BLaER1 treated with 17β-estradiol and CSF1 and Interleukin-3, amounts not matched to agents 10 nM and 100 nM (cell line): ENCODE measurements at regions not wholly inside any gene's neighbourhood (a gene's known extent, or its start where the extent isn't known, plus 50 kb on each side); places are given as distances from the start of the nearest gene placed in this dataset.

ENCODE experiments used
- H3K27ac ChIP-seq, 11 experiments: shearing (Covaris generic); formaldehyde crosslinking; 2 replicates each; pipeline ENCODE4 v1.8.1; 2022
- H3K27me3 ChIP-seq, 11 experiments: shearing (Covaris generic); formaldehyde crosslinking; 2 replicates each; pipeline ENCODE4 v1.8.1; 2022
- H3K36me3 ChIP-seq, 11 experiments: shearing (Covaris generic); formaldehyde crosslinking; 2 replicates each; pipeline ENCODE4 v1.8.1; 2022
- H3K4me1 ChIP-seq, 10 experiments: shearing (Covaris generic); formaldehyde crosslinking; 2 replicates each; pipeline ENCODE4 v1.8.1; 2022
- H3K4me2 ChIP-seq, 11 experiments: shearing (Covaris generic); formaldehyde crosslinking; 2 replicates each; pipeline ENCODE4 v1.8.1; 2022
- H3K4me3 ChIP-seq, 10 experiments: shearing (Covaris generic); formaldehyde crosslinking; 2 replicates each; pipeline ENCODE4 v1.8.1; 2022
- H3K9ac ChIP-seq, 11 experiments: shearing (Covaris generic); formaldehyde crosslinking; 2 replicates each; pipeline ENCODE4 v1.8.1; 2022
- H3K9me3 ChIP-seq, 11 experiments: shearing (Covaris generic); formaldehyde crosslinking; replicated peaks in 1 of 11; 2 replicates each; pipeline ENCODE4 v1.8.1; 2022
- H4K20me1 ChIP-seq, 11 experiments: shearing (Covaris generic); formaldehyde crosslinking; 2 replicates each; pipeline ENCODE4 v1.8.1; 2022
- Cebpa-rat ChIP-seq, 11 experiments: shearing (Covaris generic); IDR thresholded peaks; 2 replicates each; pipeline ENCODE4 v1.8.1; 2022

GRCh38 chr13:104382951-104383350 is 1316.7 kb upstream of the SLC10A2 start:
- no peaks in the 10 kb centered on the region for H3K27me3 ChIP-seq
- H3K4me3 ChIP-seq = no peak overlapping the region
- no peak overlapping the region for H3K4me2 ChIP-seq
- no peaks in the 10 kb centered on the region for H4K20me1 ChIP-seq
- H3K9ac ChIP-seq = no peak overlapping the region
- TF ChIP-seq Cebpa-rat (IDR thresholded peaks at IDR 0.05) = no peak
- H3K9me3 ChIP-seq = peaks cover 0 to 3% (median 0%) of the 10 kb centered on the region in 11 experiments; a peak in 4 of 22 replicates
- no peak overlapping the region for H3K27ac ChIP-seq
- H3K36me3 ChIP-seq = no peaks in the 10 kb centered on the region
- no peaks in the 10 kb centered on the region for H3K4me1 ChIP-seq

DNA sequence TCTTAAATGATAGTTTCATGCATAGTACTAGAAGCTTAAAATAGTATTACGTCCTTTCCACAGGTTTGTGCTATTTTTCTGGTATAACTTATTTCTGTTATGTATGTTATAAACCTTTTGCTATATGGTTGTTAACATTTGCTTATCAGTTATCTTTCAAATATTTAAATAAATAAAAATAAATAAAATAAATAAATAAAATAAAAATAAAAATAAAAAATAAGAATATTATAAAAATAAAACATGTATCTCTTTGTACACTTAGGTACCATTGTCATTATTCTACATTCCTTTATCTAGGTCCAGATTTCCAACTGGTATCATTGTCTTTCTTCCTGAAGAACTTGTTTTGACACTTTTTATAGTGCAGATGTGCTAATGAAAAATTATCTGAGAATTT is 1310.4 kb upstream of the SLC10A2 start:
- Histone ChIP-seq H3K4me2 (no peak overlapping the region), H3K4me3 (no peak overlapping the region), H3K4me1 (no peaks in the 10 kb centered on the region), H3K27me3 (no peaks in the 10 kb centered on the region), H3K27ac (no peak overlapping the region), H4K20me1 (no peaks in the 10 kb centered on the region), H3K9ac (no peak overlapping the region), H3K9me3 (no peaks in the 10 kb centered on the region), H3K36me3 (no peaks in the 10 kb centered on the region)
- TF ChIP-seq Cebpa-rat (IDR thresholded peaks at IDR 0.05) = no peak

DNA sequence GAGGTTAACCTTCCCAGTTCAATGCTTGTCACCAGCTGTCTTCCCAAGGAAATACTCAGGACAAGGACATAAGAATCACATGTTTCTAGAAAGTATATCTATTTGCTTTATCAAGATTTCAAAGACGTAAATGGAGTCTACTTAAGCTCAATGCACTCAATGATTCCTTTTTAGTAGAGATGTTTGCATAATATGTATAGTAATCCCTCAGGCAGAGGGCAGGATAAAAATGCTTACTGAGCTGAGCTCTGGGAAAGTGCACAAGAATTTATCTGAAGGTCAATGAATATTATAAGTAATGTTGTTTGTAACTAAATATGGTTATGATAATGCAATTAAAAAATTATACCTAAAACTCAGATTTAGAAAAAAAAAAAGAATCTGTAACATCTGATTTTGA is 1309.4 kb upstream of the SLC10A2 start:
- no peak for TF ChIP-seq Cebpa-rat (IDR thresholded peaks at IDR 0.05)
- Histone ChIP-seq H3K9me3 (no peaks in the 10 kb centered on the region), H3K4me2 (no peak overlapping the region), H4K20me1 (no peaks in the 10 kb centered on the region), H3K27me3 (no peaks in the 10 kb centered on the region), H3K4me1 (no peaks in the 10 kb centered on the region), H3K9ac (no peak overlapping the region), H3K27ac (no peak overlapping the region), H3K36me3 (no peaks in the 10 kb centered on the region), H3K4me3 (no peak overlapping the region)

DNA sequence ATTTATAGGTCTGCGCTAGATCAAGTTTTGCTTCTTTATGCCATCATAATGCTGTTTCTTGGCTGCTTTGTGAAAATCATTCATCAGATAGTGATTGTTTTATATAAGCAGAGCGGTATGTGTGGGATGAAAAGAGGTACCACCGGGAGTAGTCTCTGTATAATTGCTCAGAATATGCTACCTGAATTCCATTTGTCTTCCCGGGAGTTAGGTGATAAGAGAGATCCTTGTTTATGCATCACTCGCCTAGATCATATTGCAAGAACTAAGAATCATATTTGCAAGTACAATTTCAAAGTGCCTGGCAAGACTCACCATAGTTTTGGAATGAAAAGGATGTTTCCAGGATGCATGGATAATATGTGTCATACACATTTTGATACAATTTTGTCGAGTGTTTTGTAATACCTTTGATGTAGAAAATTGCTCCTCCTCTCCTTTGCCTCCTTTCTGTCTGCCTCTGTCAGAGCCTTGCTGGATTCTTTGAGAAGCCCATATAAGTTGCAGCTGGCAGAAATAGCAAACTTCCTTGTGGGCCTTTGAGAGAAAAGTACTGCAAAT is 1306.0 kb upstream of the SLC10A2 start:
- H3K4me3 ChIP-seq = no peak overlapping the region
- H4K20me1 ChIP-seq = no peaks in the 10 kb centered on the region

GRCh38 chr13:104365430-104365829 is 1299.2 kb upstream of the SLC10A2 start:
- H3K36me3 ChIP-seq = no peaks in the 10 kb centered on the region
- no peak overlapping the region for H3K4me2 ChIP-seq
- H3K27me3 ChIP-seq = no peaks in the 10 kb centered on the region
- H3K9me3 ChIP-seq = no peaks in the 10 kb centered on the region
- no peak for TF ChIP-seq Cebpa-rat (IDR thresholded peaks at IDR 0.05)
- no peak overlapping the region for H3K4me3 ChIP-seq
- no peak overlapping the region for H3K27ac ChIP-seq
- H3K9ac ChIP-seq = no peak overlapping the region
- H4K20me1 ChIP-seq = no peaks in the 10 kb centered on the region
- H3K4me1 ChIP-seq = no peaks in the 10 kb centered on the region

More for the DNA sequence above, 1306.0 kb upstream of the SLC10A2 start:
- H3K4me1 ChIP-seq = no peaks in the 10 kb centered on the region
- no peak for TF ChIP-seq Cebpa-rat (IDR thresholded peaks at IDR 0.05)
- no peak overlapping the region for H3K27ac ChIP-seq
- no peak overlapping the region for H3K4me2 ChIP-seq
- H3K9me3 ChIP-seq = no peaks in the 10 kb centered on the region
- no peaks in the 10 kb centered on the region for H3K27me3 ChIP-seq
- H3K9ac ChIP-seq = no peak overlapping the region
- H3K36me3 ChIP-seq = no peaks in the 10 kb centered on the region

- no peaks in the 10 kb centered on the region for H3K36me3 ChIP-seq
- H3K9ac ChIP-seq = no peak overlapping the region
- no peak overlapping the region for H3K4me3 ChIP-seq
- H3K27ac ChIP-seq = no peak overlapping the region
- H3K4me2 ChIP-seq = no peak overlapping the region
- H3K9me3 ChIP-seq = no peaks in the 10 kb centered on the region
- no peaks in the 10 kb centered on the region for H4K20me1 ChIP-seq
- no peaks in the 10 kb centered on the region for H3K4me1 ChIP-seq
- H3K27me3 ChIP-seq = no peaks in the 10 kb centered on the region
- TF ChIP-seq Cebpa-rat (IDR thresholded peaks at IDR 0.05) = no peak
These were observed 1291.6 kb upstream of the SLC10A2 start for GRCh38 chr13:104357672-104358354.

DNA sequence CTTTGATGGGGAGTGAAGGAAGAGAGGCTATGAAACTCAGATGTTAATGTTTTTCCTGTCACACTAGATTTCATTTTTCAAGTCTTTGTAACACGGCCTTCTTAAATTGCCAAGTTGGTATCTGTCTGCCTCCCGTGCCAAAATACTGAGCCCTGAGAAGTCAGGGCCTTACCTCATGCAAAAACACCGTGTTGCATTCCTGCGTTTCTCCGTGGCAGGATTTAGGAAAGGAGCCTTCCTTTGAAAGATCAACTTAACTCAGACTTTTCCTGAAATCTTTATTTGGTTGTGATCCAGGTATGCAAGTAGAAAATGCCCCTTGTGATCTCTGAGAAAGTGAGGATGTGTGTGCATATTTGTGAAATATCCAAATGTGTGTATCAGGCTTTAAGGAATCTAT is 1291.0 kb upstream of the SLC10A2 start:
- no peaks in the 10 kb centered on the region for H3K27me3 ChIP-seq

GRCh38 chr13:104355041-104355670 is 1288.9 kb upstream of the SLC10A2 start:
- H3K27me3 ChIP-seq = no peaks in the 10 kb centered on the region
- H3K4me2 ChIP-seq = no peak overlapping the region
- no peaks in the 10 kb centered on the region for H3K4me1 ChIP-seq
- no peaks in the 10 kb centered on the region for H3K36me3 ChIP-seq
- H4K20me1 ChIP-seq = no peaks in the 10 kb centered on the region
- no peak for TF ChIP-seq Cebpa-rat (IDR thresholded peaks at IDR 0.05)
- H3K4me3 ChIP-seq = no peak overlapping the region
- H3K9ac ChIP-seq = no peak overlapping the region
- H3K27ac ChIP-seq = no peak overlapping the region
- H3K9me3 ChIP-seq = no peaks in the 10 kb centered on the region

More for the DNA sequence above, 1291.0 kb upstream of the SLC10A2 start:
- no peak overlapping the region for H3K27ac ChIP-seq
- no peaks in the 10 kb centered on the region for H3K4me1 ChIP-seq
- no peaks in the 10 kb centered on the region for H3K36me3 ChIP-seq
- no peak overlapping the region for H3K4me2 ChIP-seq
- H3K9me3 ChIP-seq = no peaks in the 10 kb centered on the region
- no peak overlapping the region for H3K4me3 ChIP-seq
- no peak for TF ChIP-seq Cebpa-rat (IDR thresholded peaks at IDR 0.05)
- no peaks in the 10 kb centered on the region for H4K20me1 ChIP-seq
- H3K9ac ChIP-seq = no peak overlapping the region

DNA sequence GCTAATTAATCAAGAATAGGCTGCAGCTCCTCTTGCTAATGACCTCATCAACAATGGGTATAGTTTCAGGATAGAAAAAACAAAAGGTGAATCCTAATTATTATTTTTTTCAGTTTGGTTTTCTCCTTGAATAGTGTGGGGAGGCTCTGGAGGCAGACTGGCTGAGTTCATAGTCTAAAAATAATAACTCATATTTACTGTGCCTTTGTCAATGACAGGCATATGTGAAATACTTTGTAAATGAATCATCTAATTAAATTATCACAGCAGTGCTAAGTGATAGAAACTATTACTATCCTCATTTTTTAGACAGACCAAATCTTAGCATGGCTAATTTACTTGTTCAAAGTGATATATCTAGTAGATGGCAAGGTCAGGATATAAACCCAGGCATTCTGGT is 1261.0 kb upstream of the SLC10A2 start:
- no peaks in the 10 kb centered on the region for H3K36me3 ChIP-seq
- no peak overlapping the region for H3K4me3 ChIP-seq
- H3K9me3 ChIP-seq = peaks cover 0 to 9% (median 0%) of the 10 kb centered on the region in 11 experiments; a peak in 8 of 22 replicates
- H3K27ac ChIP-seq = no peak overlapping the region
- no peaks in the 10 kb centered on the region for H4K20me1 ChIP-seq
- H3K4me2 ChIP-seq = no peak overlapping the region
- no peaks in the 10 kb centered on the region for H3K27me3 ChIP-seq
- no peak overlapping the region for H3K9ac ChIP-seq
- TF ChIP-seq Cebpa-rat (IDR thresholded peaks at IDR 0.05) = no peak
- no peaks in the 10 kb centered on the region for H3K4me1 ChIP-seq

DNA sequence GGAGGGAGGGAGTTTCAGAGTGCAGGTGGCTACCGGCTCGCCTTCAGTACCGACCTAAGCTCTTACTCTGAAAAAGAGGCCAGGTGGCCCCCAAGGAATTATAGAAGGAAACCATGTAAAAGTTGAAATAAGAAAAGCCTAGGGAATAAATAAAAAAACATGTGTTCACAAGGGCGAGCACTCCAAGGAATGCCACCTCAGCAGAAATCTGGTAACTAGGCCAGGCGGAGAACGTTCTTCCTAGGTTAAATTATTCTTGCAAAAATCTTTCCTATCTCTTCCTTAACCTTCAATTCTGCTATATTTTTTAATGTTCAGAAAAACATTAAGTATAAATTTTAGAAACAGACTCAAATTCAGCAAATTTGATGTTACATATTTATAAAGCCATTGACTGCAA is 1260.3 kb upstream of the SLC10A2 start:
- H3K4me2 ChIP-seq = no peak overlapping the region
- H3K4me3 ChIP-seq = no peak overlapping the region
- no peak overlapping the region for H3K27ac ChIP-seq
- no peaks in the 10 kb centered on the region for H4K20me1 ChIP-seq
- H3K9me3 ChIP-seq = peaks cover 0 to 8% (median 0%) of the 10 kb centered on the region in 11 experiments; a peak in 7 of 22 replicates
- no peaks in the 10 kb centered on the region for H3K27me3 ChIP-seq
- H3K36me3 ChIP-seq = no peaks in the 10 kb centered on the region
- no peak for TF ChIP-seq Cebpa-rat (IDR thresholded peaks at IDR 0.05)
- no peaks in the 10 kb centered on the region for H3K4me1 ChIP-seq
- no peak overlapping the region for H3K9ac ChIP-seq
